Tibial nerve (tissue), 4 donors: ENCODE measurements at regions not wholly inside any gene's neighbourhood (a gene's known extent, or its start where the extent isn't known, plus 50 kb on each side); places are given as distances from the start of the nearest gene placed in this dataset.
"Not testable (repeated sequence)": the region's sequence is repeated elsewhere in the genome, so short reads cannot be mapped to it uniquely, and the experiment has no call there.

Source experiments
- DNase-seq, 2 donors: peaks; one replicate each; pipeline ENCODE4 v3.0.0-alpha.2; 2019; ENCODE audit warnings: low spot score in 2 of 2
- H3K27ac ChIP-seq, 4 donors: fragments of 200-600 bp; sonication (generic) in 3 of 4; one replicate each; pipeline ENCODE4 v1.5.1; 2017 to 2019; ENCODE audit warnings: mild to moderate bottlenecking in 1 of 4
- H3K27me3 ChIP-seq, 2 donors: fragments of 200-600 bp; sonication (generic) in 1 of 2; one replicate each; pipeline versions ENCODE4 v1.5.1 to v1.6.0; 2017 to 2019
- H3K36me3 ChIP-seq, 3 donors: fragments of 200-600 bp; sonication (generic); one replicate each; pipeline ENCODE4 v1.5.1; 2018 to 2019
- H3K4me1 ChIP-seq, 4 donors: fragments of 200-600 bp; sonication (generic) in 3 of 4; one replicate each; pipeline ENCODE4 v1.5.1; 2017 to 2019
- H3K4me3 ChIP-seq, 4 donors: fragments of 200-600 bp; sonication (generic) in 3 of 4; one replicate each; pipeline ENCODE4 v1.5.1; 2017 to 2019; ENCODE audit warnings: mild to moderate bottlenecking in 1 of 4, moderate library complexity in 1 of 4
- H3K9me3 ChIP-seq, 4 donors: fragments of 200-600 bp; sonication (generic) in 3 of 4; one replicate each; pipeline ENCODE4 v1.5.1; 2017 to 2019
- CTCF ChIP-seq, 5 experiments: fragments of 200-600 bp in 3 of 5; fragments of 450-650 bp in 2 of 5; sonication (generic) in 3 of 5; IDR thresholded peaks; one replicate each; pipeline ENCODE4 v1.5.1; 2016 to 2019; ENCODE audit warnings: antibody characterized with exemption in 5 of 5, mild to moderate bottlenecking in 3 of 5, moderate library complexity in 2 of 5
- EP300 ChIP-seq, 2 donors: sonication (generic); formaldehyde crosslinking; IDR thresholded peaks; one replicate each; pipeline ENCODE4 v1.6.1; 2017; ENCODE audit warnings: antibody characterized with exemption in 2 of 2, mild to moderate bottlenecking in 1 of 2
- POLR2A ChIP-seq, 2 donors: fragments of 450-650 bp; IDR thresholded peaks; one replicate each; pipeline ENCODE4 v1.6.1; 2017; ENCODE audit warnings: antibody characterized with exemption in 2 of 2, mild to moderate bottlenecking in 2 of 2, moderate library complexity in 2 of 2
- WGBS, 2 donors: methylation state at CpG; one replicate each; pipeline ENCODE4 v1.1.5; 2018; 5-methylcytosine and 5-hydroxymethylcytosine counted together

- no peaks in the 10 kb centered on the region for H3K4me1 ChIP-seq
- H3K27ac ChIP-seq = no peak overlapping the region
- H3K27me3 ChIP-seq = no peaks in the 10 kb centered on the region
- H3K4me3 ChIP-seq = no peak overlapping the region
- WGBS, 2 donors = 85 to 91% methylated on average over 49 to 50 of the region's 50 CpGs
- no peak for DNase-seq
- no peaks in the 10 kb centered on the region for H3K36me3 ChIP-seq
- no peak for TF ChIP-seq POLR2A (IDR thresholded peaks at IDR 0.05)
- TF ChIP-seq EP300 (IDR thresholded peaks at IDR 0.05) = no peak
- H3K9me3 ChIP-seq = peaks cover 0 to 5% (median 0%) of the 10 kb centered on the region in 4 donors
Measured at GRCh38 chr10:45224219-45224841, 91.1 kb downstream of the OR13A1 start.

GRCh38 chr10:45227042-45227441, 88.4 kb downstream of the OR13A1 start:
- Histone ChIP-seq H3K36me3 (no peaks in the 10 kb centered on the region), H3K9me3 (peaks cover 0 to 16% (median 2%) of the 10 kb centered on the region in 4 donors), H3K27ac (no peak overlapping the region), H3K27me3 (no peaks in the 10 kb centered on the region), H3K4me1 (no peaks in the 10 kb centered on the region), H3K4me3 (no peak overlapping the region)
- no peak for TF ChIP-seq EP300 (IDR thresholded peaks at IDR 0.05)
- no peak for TF ChIP-seq CTCF (IDR thresholded peaks at IDR 0.05)
- no peak for TF ChIP-seq POLR2A (IDR thresholded peaks at IDR 0.05)
- 64 to 85% methylated on average over 2 of the region's 2 CpGs for WGBS, 2 donors
- no peak for DNase-seq

GRCh38 chr10:45227456-45227855, 88.0 kb downstream of the OR13A1 start:
- Histone ChIP-seq H3K4me1 (no peaks in the 10 kb centered on the region), H3K27me3 (no peaks in the 10 kb centered on the region), H3K4me3 (no peak overlapping the region), H3K27ac (no peak overlapping the region), H3K9me3 (peaks cover 0 to 16% (median 2%) of the 10 kb centered on the region in 4 donors), H3K36me3 (no peaks in the 10 kb centered on the region)
- TF ChIP-seq POLR2A (IDR thresholded peaks at IDR 0.05) (no peak), EP300 (IDR thresholded peaks at IDR 0.05) (no peak), CTCF (IDR thresholded peaks at IDR 0.05) (no peak)
- 76 to 85% methylated on average over 1 of the region's 1 CpG for WGBS, 2 donors
- no peak for DNase-seq

- no peak overlapping the region for H3K4me3 ChIP-seq
- H3K36me3 ChIP-seq = no peaks in the 10 kb centered on the region
- no peak overlapping the region for H3K27ac ChIP-seq
- DNase-seq = no peak
- peaks cover 0 to 13% (median 2%) of the 10 kb centered on the region in 4 donors for H3K9me3 ChIP-seq
- TF ChIP-seq CTCF (IDR thresholded peaks at IDR 0.05) (no peak), POLR2A (IDR thresholded peaks at IDR 0.05) (no peak), EP300 (IDR thresholded peaks at IDR 0.05) (no peak)
- H3K27me3 ChIP-seq = peaks cover 0 to 6% of the 10 kb centered on the region in 2 donors
- H3K4me1 ChIP-seq = no peaks in the 10 kb centered on the region
- WGBS, 2 donors = 78 to 82% methylated on average over 1 of the region's 1 CpG
Measured at GRCh38 chr10:45229823-45230222, 85.6 kb downstream of the OR13A1 start.

- not testable (repeated sequence) for H3K4me3 ChIP-seq, H3K4me1 ChIP-seq, H3K27ac ChIP-seq, H3K27me3 ChIP-seq, H3K9me3 ChIP-seq, H3K36me3 ChIP-seq
- DNase-seq = peak in 1 of 2 donors; percentile 50
- TF ChIP-seq CTCF (IDR thresholded peaks at IDR 0.05) (peak; percentile 36 to 74 (median 55)), EP300 (IDR thresholded peaks at IDR 0.05) (peak in 1 of 2 donors; percentile 8)
- WGBS, 2 donors = 37 to 40% methylated on average over 13 of the region's 13 CpGs
Measured at GRCh38 chr10:45235260-45235769, 80.1 kb downstream of the OR13A1 start.
